Transverse colon (tissue), 4 donors: ENCODE measurements at regions not wholly inside any gene's neighbourhood (a gene's known extent, or its start where the extent isn't known, plus 50 kb on each side); places are given as distances from the start of the nearest gene placed in this dataset.

Experiments
- DNase-seq: peaks from one replicate; pipeline ENCODE4 v3.0.0-alpha.2; 2019
- H3K27ac ChIP-seq, 4 donors: fragments of 200-600 bp; sonication (generic); 2 replicates each; pipeline ENCODE4 v1.5.1; 2016 to 2018; ENCODE audit warnings: inconsistent platforms in 4 of 4
- H3K27me3 ChIP-seq: fragments of 200-600 bp; sonication (generic); 2 replicates; pipeline ENCODE4 v1.5.1; 2017; ENCODE audit warnings: inconsistent platforms
- H3K36me3 ChIP-seq, 4 donors: fragments of 200-600 bp; sonication (generic); 2 replicates each; pipeline ENCODE4 v1.5.1; 2017 to 2019; ENCODE audit warnings: inconsistent platforms in 4 of 4
- H3K4me1 ChIP-seq, 4 donors: fragments of 200-600 bp; sonication (generic); 2 replicates each; pipeline ENCODE4 v1.5.1; 2017 to 2020; ENCODE audit warnings: inconsistent platforms in 4 of 4
- H3K4me3 ChIP-seq, 4 donors: fragments of 200-600 bp; sonication (generic); 1 replicate in 1 of 4; 2 replicates in 3 of 4; pipeline versions ENCODE4 v1.5.1 to v1.6.1; 2017 to 2019; ENCODE audit warnings: inconsistent platforms in 4 of 4
- H3K9me3 ChIP-seq, 2 donors: fragments of 200-600 bp; sonication (generic); 2 replicates each; pipeline ENCODE4 v1.5.1; 2017 to 2019; ENCODE audit warnings: inconsistent platforms in 2 of 2
- CTCF ChIP-seq, 5 experiments: fragments of 200-600 bp in 3 of 5; fragments of 450-650 bp in 2 of 5; sonication (generic) in 3 of 5; IDR thresholded peaks; 1 replicate in 2 of 5; 2 replicates in 3 of 5; pipeline ENCODE4 v1.5.1; 2016 to 2017; ENCODE audit warnings: antibody characterized with exemption in 5 of 5, inconsistent platforms in 3 of 5, mild to moderate bottlenecking in 2 of 5, moderate library complexity in 1 of 5
- EP300 ChIP-seq: sonication (generic); formaldehyde crosslinking; IDR thresholded peaks from one replicate; pipeline ENCODE4 v1.6.1; 2017; ENCODE audit warnings: antibody characterized with exemption, low read depth
- POLR2A ChIP-seq: fragments of 450-650 bp; IDR thresholded peaks from one replicate; pipeline ENCODE4 v1.6.1; 2016; ENCODE audit warnings: antibody characterized with exemption, mild to moderate bottlenecking, moderate library complexity
- POLR2AphosphoS5 ChIP-seq, 3 donors: sonication (generic); formaldehyde crosslinking; IDR thresholded peaks; one replicate each; pipeline ENCODE4 v1.6.1; 2016; ENCODE audit warnings: antibody characterized with exemption in 3 of 3
- WGBS, 2 donors: methylation state at CpG; one replicate each; pipeline ENCODE4 v1.1.5; 2018; ENCODE audit warnings: low coverage in 1 of 2; 5-methylcytosine and 5-hydroxymethylcytosine counted together
- in situ Hi-C, 4 donors: fragments of 200-750 bp; cut with MboI; loops; one replicate each; pipeline versions ENCODE4 v1.15.0 to v1.15.1; 2017; ENCODE audit warnings: low sequenced_read_pairs in 3 of 4, low pct_ligation_motif_present in 1 of 4, low pct_unique_long_range_greater_than_20kb in 1 of 4
- intact Hi-C: fragments of 100-400 bp; cut with DNase I; formaldehyde crosslinking; loops from one replicate; pipeline ENCODE4 v1.15.1; 2023; ENCODE audit warnings: low total_unique reads

GRCh38 chr2:79275863-79276262, 116.3 kb upstream of the REG3A start:
- no peaks in the 10 kb centered on the region for H3K9me3 ChIP-seq
- intact Hi-C loops (no loop called here), in situ Hi-C loops (no loop called here)
- H3K4me1 ChIP-seq = no peaks in the 10 kb centered on the region
- H3K27me3 ChIP-seq = no peaks in the 10 kb centered on the region
- no peak overlapping the region for H3K27ac ChIP-seq
- 91 to 100% methylated on average over 3 of the region's 3 CpGs for WGBS, 2 donors
- no peaks in the 10 kb centered on the region for H3K36me3 ChIP-seq
- no peak for TF ChIP-seq CTCF (IDR thresholded peaks at IDR 0.05)
- no peak for TF ChIP-seq POLR2AphosphoS5 (IDR thresholded peaks at IDR 0.05)
- TF ChIP-seq POLR2A = no peak
- TF ChIP-seq EP300 = no peak
- no peak for DNase-seq
- no peak overlapping the region for H3K4me3 ChIP-seq

- in situ Hi-C loops = no loop called here
- Histone ChIP-seq H3K4me1 (no peaks in the 10 kb centered on the region), H3K9me3 (no peaks in the 10 kb centered on the region), H3K27ac (no peak overlapping the region), H3K36me3 (no peaks in the 10 kb centered on the region), H3K27me3 (no peaks in the 10 kb centered on the region), H3K4me3 (no peak overlapping the region)
- no peak for DNase-seq
- WGBS, 2 donors = 48 to 63% methylated on average over 2 of the region's 2 CpGs
- intact Hi-C loops = no loop called here
- TF ChIP-seq EP300 (no peak), POLR2AphosphoS5 (IDR thresholded peaks at IDR 0.05) (no peak), CTCF (IDR thresholded peaks at IDR 0.05) (no peak), POLR2A (no peak)
Measured at GRCh38 chr2:79275197-79275596, 115.6 kb upstream of the REG3A start.

DNA sequence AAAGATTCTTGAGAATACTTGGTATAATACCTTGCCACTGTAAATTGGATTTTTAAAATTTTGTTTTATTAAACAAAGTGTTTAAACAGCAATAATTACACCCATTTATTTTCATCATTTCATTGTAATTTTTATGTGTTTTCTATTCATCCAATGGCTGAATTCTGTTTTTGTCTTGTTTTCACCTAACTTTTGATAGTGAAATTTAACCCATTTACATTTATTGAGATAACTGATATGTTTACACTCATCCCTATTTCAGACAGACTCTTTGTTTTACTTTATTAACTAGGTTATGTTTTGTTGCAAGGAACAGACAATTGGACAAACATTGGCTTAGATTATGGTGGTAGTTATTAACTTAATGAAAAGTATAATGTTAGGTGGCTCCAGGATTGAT, 113.1 kb upstream of the REG3A start:
- in situ Hi-C loops = no loop called here
- no peak for TF ChIP-seq CTCF (IDR thresholded peaks at IDR 0.05)
- TF ChIP-seq POLR2A = no peak
- no peak for TF ChIP-seq POLR2AphosphoS5 (IDR thresholded peaks at IDR 0.05)
- DNase-seq = no peak
- Histone ChIP-seq H3K27ac (no peak overlapping the region), H3K9me3 (no peaks in the 10 kb centered on the region), H3K4me1 (no peaks in the 10 kb centered on the region), H3K27me3 (no peaks in the 10 kb centered on the region), H3K36me3 (no peaks in the 10 kb centered on the region), H3K4me3 (no peak overlapping the region)
- intact Hi-C loops = no loop called here

DNA sequence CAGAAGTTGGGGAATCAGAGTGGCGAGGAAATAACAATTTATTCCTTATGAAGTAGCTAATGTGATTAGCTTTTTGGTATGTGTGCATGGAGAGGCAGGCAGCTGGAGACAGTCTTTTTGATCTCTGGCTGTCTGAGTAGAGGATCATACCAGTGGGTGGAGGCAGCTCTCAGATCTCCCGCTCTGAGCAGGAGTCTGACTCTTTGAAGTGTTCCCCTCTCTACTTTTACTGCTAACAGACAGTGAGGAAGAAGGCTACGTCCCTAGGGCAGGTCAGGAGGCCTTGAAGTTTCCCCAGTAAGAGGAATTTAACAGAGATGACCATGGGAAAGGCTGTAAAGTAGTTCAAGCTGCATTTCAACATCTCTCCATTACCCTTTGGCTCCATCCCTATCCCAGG, 111.9 kb upstream of the REG3A start:
- no peak for DNase-seq
- TF ChIP-seq EP300 = no peak
- TF ChIP-seq CTCF (IDR thresholded peaks at IDR 0.05) = no peak
- TF ChIP-seq POLR2A = no peak
- no peak for TF ChIP-seq POLR2AphosphoS5 (IDR thresholded peaks at IDR 0.05)
- intact Hi-C loops = no loop called here
- no peak overlapping the region for H3K27ac ChIP-seq
- no peaks in the 10 kb centered on the region for H3K27me3 ChIP-seq
- H3K4me1 ChIP-seq = no peaks in the 10 kb centered on the region
- no peak overlapping the region for H3K4me3 ChIP-seq
- H3K9me3 ChIP-seq = no peaks in the 10 kb centered on the region
- WGBS, 2 donors = 50 to 64% methylated on average over 1 to 3 of the region's 3 CpGs
- in situ Hi-C loops = no loop called here
- H3K36me3 ChIP-seq = no peaks in the 10 kb centered on the region
